GM18517 (cell line): ENCODE measurements at regions not wholly inside any gene's neighbourhood (a gene's known extent, or its start where the extent isn't known, plus 50 kb on each side); places are given as distances from the start of the nearest gene placed in this dataset.
"Not testable (repeated sequence)": the region's sequence is repeated elsewhere in the genome, so short reads cannot be mapped to it uniquely, and the experiment has no call there.

ENCODE experiments used
- ATAC-seq: cut with Tn5 transposase; IDR thresholded peaks from one replicate; pipeline ENCODE4 v1.9.1; 2021; ENCODE audit warnings: mild to moderate bottlenecking, moderate library complexity; ENCODE audit not compliant: unreplicated experiment

- ATAC-seq, result peak; percentile 79
Observed at GRCh38 chr15:30470601-30471365, 56.7 kb upstream of the GOLGA8R start.

GRCh38 chr15:30471366-30471749 is 57.3 kb upstream of the GOLGA8R start:
- ATAC-seq, result not testable (repeated sequence)

- ATAC-seq, result peak; percentile 42
Observed at GRCh38 chr15:30471817-30472551, 57.9 kb upstream of the GOLGA8R start.

GRCh38 chr15:30484887-30485286 is 67.0 kb upstream of the GOLGA8Q start:
- not testable (repeated sequence) for ATAC-seq

- ATAC-seq, result not testable (repeated sequence)
Observed at GRCh38 chr15:30489237-30489636, 62.6 kb upstream of the GOLGA8Q start.

GRCh38 chr15:30490334-30490733 is 61.5 kb upstream of the GOLGA8Q start:
- ATAC-seq, result not testable (repeated sequence)

GRCh38 chr15:30493947-30494346 is 57.9 kb upstream of the GOLGA8Q start:
- ATAC-seq, result not testable (repeated sequence)

GRCh38 chr15:30497275-30497674 is 54.6 kb upstream of the GOLGA8Q start:
- ATAC-seq, result not testable (repeated sequence)

GRCh38 chr15:30499233-30499632 is 52.6 kb upstream of the GOLGA8Q start:
- ATAC-seq, result not testable (repeated sequence)

- ATAC-seq, result not testable (repeated sequence)
Observed at GRCh38 chr15:30500511-30500910, 51.3 kb upstream of the GOLGA8Q start.
